SU-DHL-6 (cell line): ENCODE measurements at regions not wholly inside any gene's neighbourhood (a gene's known extent, or its start where the extent isn't known, plus 50 kb on each side); places are given as distances from the start of the nearest gene placed in this dataset.

Source experiments
- CTCF ChIP-seq: fragments of 200-600 bp; sonication (generic); IDR thresholded peaks from one replicate; pipeline ENCODE4 v1.5.1; 2017; ENCODE audit warnings: antibody characterized with exemption, mild to moderate bottlenecking, low read length, moderate library complexity; ENCODE audit not compliant: insufficient read depth, poor library complexity, severe bottlenecking
- EZH2phosphoT487 ChIP-seq: fragments of 200-600 bp; sonication (generic), shearing (Covaris generic); conservative IDR thresholded peaks from 2 replicates; pipeline ENCODE4 v1.6.1; 2018; ENCODE audit warnings: mild to moderate bottlenecking, antibody characterized with exemption, low read length, moderate library complexity, mixed read lengths

GRCh38 chr15:93789441-93789840 lies 441.9 kb upstream of the MCTP2 start:
- TF ChIP-seq CTCF (no peak), EZH2phosphoT487 (no peak)
